IMR-90 (cell line): ENCODE measurements at regions not wholly inside any gene's neighbourhood (a gene's known extent, or its start where the extent isn't known, plus 50 kb on each side); places are given as distances from the start of the nearest gene placed in this dataset.

Source experiments
- ATAC-seq: fragments of 200-7000 bp; cut with Tn5 transposase; 2 replicates; pipeline ENCODE4 v1.9.1; 2020; ENCODE audit warnings: low read depth, mild to moderate bottlenecking, moderate library complexity
- BruUV-seq: library from RNA; stranded (reverse); fragments of 400-500 nt; replicated peaks from 2 replicates; lab custom pipeline; 2021; lab: Mats Ljungman, UMichigan
- CTCF ChIA-PET: fragments of 300-600 bp; formaldehyde crosslinking; extraction: SDS; loops from one replicate; lab custom pipeline; 2021; ENCODE audit warnings: antibody characterized with exemption; lab: Yijun Ruan, JAX
- POLR2A ChIA-PET: fragments of 300-600 bp; sonication (Branson Sonifier 250); formaldehyde crosslinking; loops from one replicate; lab custom pipeline; 2022; ENCODE audit warnings: antibody characterized with exemption; ENCODE audit not compliant: unreplicated experiment; lab: Charles Lee
- DNase-seq: peaks from one replicate; pipeline ENCODE4 v3.0.0; 2013
- H2AFZ ChIP-seq: replicated peaks from 2 replicates; pipeline ENCODE3; 2013; ENCODE audit warnings: low read length, mild to moderate bottlenecking; ENCODE audit not compliant: poor library complexity
- H2AK5ac ChIP-seq: 2 replicates; pipeline ENCODE4 v1.6.1; 2013; ENCODE audit warnings: low read depth, low read length, inconsistent platforms
- H2AK9ac ChIP-seq: replicated peaks from 2 replicates; pipeline ENCODE3; 2013; ENCODE audit warnings: mild to moderate bottlenecking, low read depth, low read length, moderate library complexity; ENCODE audit not compliant: poor library complexity
- H2BK120ac ChIP-seq: 2 replicates; pipeline ENCODE4 v1.6.1; 2013; ENCODE audit warnings: low read depth, low read length, inconsistent platforms
- H2BK15ac ChIP-seq: 3 replicates; pipeline ENCODE4 v1.6.1; 2013; ENCODE audit warnings: low read depth, low read length, inconsistent platforms
- H2BK20ac ChIP-seq: 2 replicates; pipeline ENCODE4 v1.6.1; 2013; ENCODE audit warnings: low read depth, mild to moderate bottlenecking, inconsistent platforms, low read length, moderate library complexity
- H2BK5ac ChIP-seq: 2 replicates; pipeline ENCODE4 v1.6.1; 2013; ENCODE audit warnings: mild to moderate bottlenecking, low read depth, low read length, inconsistent platforms; ENCODE audit not compliant: poor library complexity, severe bottlenecking
- H3K14ac ChIP-seq: replicated peaks from 2 replicates; pipeline ENCODE4 v1.6.1; 2013; ENCODE audit warnings: low read depth, low read length, inconsistent platforms
- H3K18ac ChIP-seq: 2 replicates; pipeline ENCODE4 v1.6.1; 2013; ENCODE audit warnings: low read depth, low read length, control low read depth
- H3K23ac ChIP-seq: 2 replicates; pipeline ENCODE4 v1.6.1; 2013; ENCODE audit warnings: low read depth, low read length, inconsistent platforms
- H3K27ac ChIP-seq: 2 replicates; pipeline ENCODE4 v1.5.1; 2013; ENCODE audit warnings: mild to moderate bottlenecking, control low read depth, low read length; ENCODE audit not compliant: insufficient read depth
- H3K27me3 ChIP-seq: 2 replicates; pipeline ENCODE4 v1.6.1; 2013; ENCODE audit warnings: low read length; ENCODE audit not compliant: control insufficient read depth, insufficient read depth
- H3K36me3 ChIP-seq: 2 replicates; pipeline ENCODE4 v1.6.1; 2013; ENCODE audit warnings: low read length, mixed read lengths; ENCODE audit not compliant: control insufficient read depth, insufficient read depth
- H3K4ac ChIP-seq: 2 replicates; pipeline ENCODE4 v1.6.1; 2013; ENCODE audit warnings: low read depth, low read length, inconsistent platforms
- H3K4me1 ChIP-seq: 2 replicates; pipeline ENCODE4 v1.6.1; 2013; ENCODE audit warnings: low read length, mixed read lengths; ENCODE audit not compliant: control insufficient read depth, insufficient read depth
- H3K4me2 ChIP-seq: 2 replicates; pipeline ENCODE4 v1.6.1; 2013; ENCODE audit warnings: low read depth, mild to moderate bottlenecking, control low read depth, low read length, moderate library complexity
- H3K4me3 ChIP-seq: 2 replicates; pipeline ENCODE4 v1.5.1; 2013; ENCODE audit warnings: low read depth, mild to moderate bottlenecking, control low read depth, low read length, moderate library complexity; ENCODE audit not compliant: insufficient read depth
- H3K56ac ChIP-seq: 2 replicates; pipeline ENCODE4 v1.6.1; 2013; ENCODE audit warnings: low read length, inconsistent platforms; ENCODE audit not compliant: insufficient read depth; ENCODE audit errors: extremely low read depth
- H3K79me1 ChIP-seq, 2 experiments: 2 replicates each; pipeline ENCODE4 v1.6.1; 2013; ENCODE audit warnings: low read length in 2 of 2, inconsistent platforms in 1 of 2, low read depth in 1 of 2
- H3K9ac ChIP-seq: 2 replicates; pipeline ENCODE4 v1.6.1; 2013; ENCODE audit warnings: low read depth, low read length, control low read depth
- H3K9me1 ChIP-seq: 2 replicates; pipeline ENCODE4 v1.6.1; 2013; ENCODE audit warnings: low read length, inconsistent platforms; ENCODE audit not compliant: insufficient read depth
- H3K9me3 ChIP-seq: 2 replicates; pipeline ENCODE4 v1.6.1; 2013; ENCODE audit warnings: low read length; ENCODE audit not compliant: control insufficient read depth, insufficient read depth
- H4K20me1 ChIP-seq: 2 replicates; pipeline ENCODE4 v1.6.1; 2013; ENCODE audit warnings: low read length, inconsistent platforms; ENCODE audit not compliant: insufficient read depth
- H4K5ac ChIP-seq: 2 replicates; pipeline ENCODE4 v1.6.1; 2013; ENCODE audit warnings: mild to moderate bottlenecking, low read depth, low read length, control low read depth
- H4K8ac ChIP-seq, 2 experiments: 2 replicates each; pipeline ENCODE4 v1.6.1; 2013; ENCODE audit warnings: low read depth in 2 of 2, low read length in 2 of 2, control low read depth in 1 of 2, inconsistent platforms in 1 of 2
- H4K91ac ChIP-seq: 2 replicates; pipeline ENCODE4 v1.6.1; 2013; ENCODE audit warnings: low read depth, low read length, inconsistent platforms; ENCODE audit not compliant: insufficient read depth
- BHLHE40 ChIP-seq: fragments of 150-350 bp; IDR thresholded peaks from 2 replicates; pipeline ENCODE4 v1.6.1; 2016; ENCODE audit warnings: mild to moderate bottlenecking, low read depth, low read length
- CHD1 ChIP-seq: IDR thresholded peaks from 2 replicates; pipeline ENCODE4 v1.6.1; 2012; ENCODE audit warnings: low read depth, low read length, improper control_type of control experiment
- FOS ChIP-seq: fragments of 150-350 bp; IDR thresholded peaks from 2 replicates; pipeline ENCODE4 v1.6.1; 2016; ENCODE audit warnings: low read depth, low read length
- MAFK ChIP-seq: IDR thresholded peaks from 2 replicates; pipeline ENCODE4 v1.6.1; 2012; ENCODE audit warnings: low read depth, low read length, improper control_type of control experiment
- MAZ ChIP-seq: IDR thresholded peaks from 2 replicates; pipeline ENCODE4 v1.6.1; 2012; ENCODE audit warnings: low read depth, mild to moderate bottlenecking, low read length, improper control_type of control experiment, moderate library complexity, borderline replicate concordance
- MXI1 ChIP-seq: IDR thresholded peaks from 2 replicates; pipeline ENCODE4 v1.6.1; 2012; ENCODE audit warnings: low read depth, mild to moderate bottlenecking, low read length, moderate library complexity, borderline replicate concordance
- NFE2L2 ChIP-seq: fragments of 150-350 bp; IDR thresholded peaks from 2 replicates; pipeline ENCODE4 v1.6.1; 2016; ENCODE audit warnings: low read depth, mild to moderate bottlenecking, low read length
- POLR2A ChIP-seq: IDR thresholded peaks from 2 replicates; pipeline ENCODE4 v1.6.1; 2012; ENCODE audit warnings: mild to moderate bottlenecking, low read depth, low read length
- RAD21 ChIP-seq: IDR thresholded peaks from 2 replicates; pipeline ENCODE4 v1.6.1; 2012; ENCODE audit warnings: low read length, improper control_type of control experiment
- RCOR1 ChIP-seq: IDR thresholded peaks from 2 replicates; pipeline ENCODE4 v1.6.1; 2012; ENCODE audit warnings: mild to moderate bottlenecking, low read length, improper control_type of control experiment; ENCODE audit not compliant: insufficient replicate concordance
- RFX5 ChIP-seq: IDR thresholded peaks from 2 replicates; pipeline ENCODE4 v1.8.0; 2012; ENCODE audit warnings: low read depth, mild to moderate bottlenecking, low read length, moderate library complexity
- SMC3 ChIP-seq: fragments of 150-350 bp; IDR thresholded peaks from 2 replicates; pipeline ENCODE4 v1.6.1; 2016; ENCODE audit warnings: low read depth, mild to moderate bottlenecking, antibody characterized with exemption, low read length, moderate library complexity
- WGBS, 2 experiments: methylation state at CpG; one replicate each; pipeline versions ENCODE4 v1.1.5 to v1.1.7; 2013; ENCODE audit warnings: missing lambda C conversion rate in 2 of 2; ENCODE audit not compliant: insufficient read length in 1 of 2; ENCODE audit errors: extremely low coverage in 2 of 2; 5-methylcytosine and 5-hydroxymethylcytosine counted together
- dilution Hi-C: fragments of 300-500 bp; cut with HindIII; formaldehyde crosslinking; loops from one replicate; pipeline ENCODE4 v1.14.3; 2018; ENCODE audit warnings: low sequenced_read_pairs; ENCODE audit not compliant: unreplicated experiment
- in situ Hi-C: fragments of 300-500 bp; cut with MboI; formaldehyde crosslinking; loops from 3 replicates; pipeline ENCODE4 v1.14.3; 2019; ENCODE audit warnings: low sequenced_read_pairs, inconsistent platforms, mixed read lengths
- intact Hi-C: fragments of 100-400 bp; cut with micrococcal nuclease; formaldehyde crosslinking; loops from 2 replicates; pipeline ENCODE4 v1.10.0; 2022
- TF ChIP-seq, protein P1 (sequence below): fragments of 150-350 bp; IDR thresholded peaks from 2 replicates; pipeline ENCODE4 v1.6.1; 2017; ENCODE audit warnings: mild to moderate bottlenecking, antibody characterized with exemption, low read length, low read depth
- TF ChIP-seq, protein P2 (sequence below): conservative IDR thresholded peaks from 2 replicates; pipeline ENCODE4 v1.5.1; 2012; ENCODE audit warnings: mild to moderate bottlenecking, low read depth, low read length, improper control_type of control experiment
- TF ChIP-seq, protein P3 (sequence below): fragments of 150-350 bp; IDR thresholded peaks from 2 replicates; pipeline ENCODE4 v1.6.1; 2016; ENCODE audit warnings: low read depth, mild to moderate bottlenecking, low read length, moderate library complexity, borderline replicate concordance

DNA sequence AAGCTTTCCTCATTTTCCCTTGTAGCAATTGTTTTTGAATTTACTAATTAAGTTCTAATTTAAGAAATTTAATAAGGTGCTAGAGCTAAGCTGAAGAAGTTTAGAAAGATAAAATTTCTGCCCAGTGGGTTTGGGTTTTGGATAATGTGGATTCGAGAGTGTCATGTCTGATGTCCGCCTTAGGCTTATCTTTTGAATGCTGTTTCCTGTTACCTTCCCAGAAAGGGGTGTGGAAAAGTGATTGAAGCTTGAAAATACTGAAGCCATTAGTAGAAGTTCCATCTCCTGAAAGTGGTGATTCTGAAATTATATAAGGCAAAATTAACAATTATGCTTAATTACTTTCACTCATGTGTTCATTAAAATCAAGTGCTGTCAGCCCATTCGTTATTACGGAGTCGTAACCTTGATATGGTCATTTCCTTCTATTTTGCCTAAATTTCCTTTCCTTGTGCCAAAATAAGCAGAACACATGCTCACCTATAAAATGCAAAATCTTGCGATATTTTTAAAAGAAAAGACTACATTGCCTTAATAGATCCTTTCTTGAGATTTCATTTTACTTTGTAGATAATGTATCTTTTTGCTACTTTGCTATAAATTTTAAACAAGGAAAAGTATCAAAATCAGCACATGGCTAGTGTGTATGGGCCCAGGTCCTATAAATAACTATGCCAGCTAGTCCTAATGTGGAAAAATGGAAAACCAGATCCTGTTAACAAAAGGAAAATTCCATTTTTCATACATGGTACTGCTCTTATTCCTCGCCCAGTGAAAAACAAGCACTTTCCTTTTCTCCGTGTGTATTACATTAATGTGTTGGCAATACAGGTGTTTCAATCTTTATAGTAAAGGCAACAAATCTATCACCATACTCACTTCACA lies 97.3 kb downstream of the ICOS start:
- intact Hi-C loops = no loop called here
- H4K20me1 ChIP-seq = no peaks in the 10 kb centered on the region
- no peaks in the 10 kb centered on the region for H3K79me1 ChIP-seq
- no peak overlapping the region for H3K18ac ChIP-seq
- H3K4ac ChIP-seq = no peak overlapping the region
- DNase-seq (no peak), ATAC-seq (no peak)
- H3K4me2 ChIP-seq = no peak overlapping the region
- no peak overlapping the region for H4K8ac ChIP-seq
- in situ Hi-C loops = no loop called here
- H4K91ac ChIP-seq = no peak overlapping the region
- H3K27ac ChIP-seq = no peak overlapping the region
- H2AK9ac ChIP-seq = no peak overlapping the region
- dilution Hi-C loops = no loop called here
- H2BK15ac ChIP-seq = no peak overlapping the region
- H3K4me1 ChIP-seq = no peaks in the 10 kb centered on the region
- no peak overlapping the region for H3K4me3 ChIP-seq
- ChIA-PET POLR2A (no interaction called here), CTCF (no interaction called here)
- H3K9me3 ChIP-seq = no peaks in the 10 kb centered on the region
- H3K36me3 ChIP-seq = no peaks in the 10 kb centered on the region
- no peak overlapping the region for H4K5ac ChIP-seq
- no peak overlapping the region for H3K14ac ChIP-seq
- WGBS, 2 experiments = 50% methylated on average over 2 of the region's 8 CpGs; no CpG with 5 or more reads in 1 of the 2 experiments
- H3K23ac ChIP-seq = no peak overlapping the region
- no peak overlapping the region for H2BK120ac ChIP-seq
- no peak overlapping the region for H2BK20ac ChIP-seq
- H3K9me1 ChIP-seq = no peaks in the 10 kb centered on the region
- BruUV-seq = no TSS peak
- H3K27me3 ChIP-seq = peaks cover 5% of the 10 kb centered on the region
- no peak overlapping the region for H3K9ac ChIP-seq
- H3K56ac ChIP-seq = no peak overlapping the region
- no peak overlapping the region for H2AK5ac ChIP-seq
- no peak overlapping the region for H2BK5ac ChIP-seq
- no peak overlapping the region for H2AFZ ChIP-seq
- TF ChIP-seq POLR2A = no peak
- TF ChIP-seq RAD21 = no peak
- TF ChIP-seq FOS = no peak
- TF ChIP-seq, protein P1, sequence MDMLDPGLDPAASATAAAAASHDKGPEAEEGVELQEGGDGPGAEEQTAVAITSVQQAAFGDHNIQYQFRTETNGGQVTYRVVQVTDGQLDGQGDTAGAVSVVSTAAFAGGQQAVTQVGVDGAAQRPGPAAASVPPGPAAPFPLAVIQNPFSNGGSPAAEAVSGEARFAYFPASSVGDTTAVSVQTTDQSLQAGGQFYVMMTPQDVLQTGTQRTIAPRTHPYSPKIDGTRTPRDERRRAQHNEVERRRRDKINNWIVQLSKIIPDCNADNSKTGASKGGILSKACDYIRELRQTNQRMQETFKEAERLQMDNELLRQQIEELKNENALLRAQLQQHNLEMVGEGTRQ = no peak
- no peak for TF ChIP-seq MAZ
- TF ChIP-seq BHLHE40 = no peak
- TF ChIP-seq CHD1 = no peak
- no peak for TF ChIP-seq SMC3
- TF ChIP-seq RCOR1 = no peak
- TF ChIP-seq, protein P2, sequence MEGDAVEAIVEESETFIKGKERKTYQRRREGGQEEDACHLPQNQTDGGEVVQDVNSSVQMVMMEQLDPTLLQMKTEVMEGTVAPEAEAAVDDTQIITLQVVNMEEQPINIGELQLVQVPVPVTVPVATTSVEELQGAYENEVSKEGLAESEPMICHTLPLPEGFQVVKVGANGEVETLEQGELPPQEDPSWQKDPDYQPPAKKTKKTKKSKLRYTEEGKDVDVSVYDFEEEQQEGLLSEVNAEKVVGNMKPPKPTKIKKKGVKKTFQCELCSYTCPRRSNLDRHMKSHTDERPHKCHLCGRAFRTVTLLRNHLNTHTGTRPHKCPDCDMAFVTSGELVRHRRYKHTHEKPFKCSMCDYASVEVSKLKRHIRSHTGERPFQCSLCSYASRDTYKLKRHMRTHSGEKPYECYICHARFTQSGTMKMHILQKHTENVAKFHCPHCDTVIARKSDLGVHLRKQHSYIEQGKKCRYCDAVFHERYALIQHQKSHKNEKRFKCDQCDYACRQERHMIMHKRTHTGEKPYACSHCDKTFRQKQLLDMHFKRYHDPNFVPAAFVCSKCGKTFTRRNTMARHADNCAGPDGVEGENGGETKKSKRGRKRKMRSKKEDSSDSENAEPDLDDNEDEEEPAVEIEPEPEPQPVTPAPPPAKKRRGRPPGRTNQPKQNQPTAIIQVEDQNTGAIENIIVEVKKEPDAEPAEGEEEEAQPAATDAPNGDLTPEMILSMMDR = no peak
- no peak for TF ChIP-seq MXI1
- TF ChIP-seq, protein P3, sequence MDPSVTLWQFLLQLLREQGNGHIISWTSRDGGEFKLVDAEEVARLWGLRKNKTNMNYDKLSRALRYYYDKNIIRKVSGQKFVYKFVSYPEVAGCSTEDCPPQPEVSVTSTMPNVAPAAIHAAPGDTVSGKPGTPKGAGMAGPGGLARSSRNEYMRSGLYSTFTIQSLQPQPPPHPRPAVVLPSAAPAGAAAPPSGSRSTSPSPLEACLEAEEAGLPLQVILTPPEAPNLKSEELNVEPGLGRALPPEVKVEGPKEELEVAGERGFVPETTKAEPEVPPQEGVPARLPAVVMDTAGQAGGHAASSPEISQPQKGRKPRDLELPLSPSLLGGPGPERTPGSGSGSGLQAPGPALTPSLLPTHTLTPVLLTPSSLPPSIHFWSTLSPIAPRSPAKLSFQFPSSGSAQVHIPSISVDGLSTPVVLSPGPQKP = no peak
- TF ChIP-seq MAFK = no peak
- TF ChIP-seq RFX5 = no peak
- TF ChIP-seq NFE2L2 = no peak
